GM18870 (cell line): ENCODE measurements at regions not wholly inside any gene's neighbourhood (a gene's known extent, or its start where the extent isn't known, plus 50 kb on each side); places are given as distances from the start of the nearest gene placed in this dataset.
A peak's percentile ranks its signal among the peaks of the same experiment; 100 is the strongest.

Source experiments
- ATAC-seq: cut with Tn5 transposase; IDR thresholded peaks from one replicate; pipeline ENCODE4 v1.9.1; 2021; ENCODE audit warnings: moderate library complexity; ENCODE audit not compliant: unreplicated experiment

DNA sequence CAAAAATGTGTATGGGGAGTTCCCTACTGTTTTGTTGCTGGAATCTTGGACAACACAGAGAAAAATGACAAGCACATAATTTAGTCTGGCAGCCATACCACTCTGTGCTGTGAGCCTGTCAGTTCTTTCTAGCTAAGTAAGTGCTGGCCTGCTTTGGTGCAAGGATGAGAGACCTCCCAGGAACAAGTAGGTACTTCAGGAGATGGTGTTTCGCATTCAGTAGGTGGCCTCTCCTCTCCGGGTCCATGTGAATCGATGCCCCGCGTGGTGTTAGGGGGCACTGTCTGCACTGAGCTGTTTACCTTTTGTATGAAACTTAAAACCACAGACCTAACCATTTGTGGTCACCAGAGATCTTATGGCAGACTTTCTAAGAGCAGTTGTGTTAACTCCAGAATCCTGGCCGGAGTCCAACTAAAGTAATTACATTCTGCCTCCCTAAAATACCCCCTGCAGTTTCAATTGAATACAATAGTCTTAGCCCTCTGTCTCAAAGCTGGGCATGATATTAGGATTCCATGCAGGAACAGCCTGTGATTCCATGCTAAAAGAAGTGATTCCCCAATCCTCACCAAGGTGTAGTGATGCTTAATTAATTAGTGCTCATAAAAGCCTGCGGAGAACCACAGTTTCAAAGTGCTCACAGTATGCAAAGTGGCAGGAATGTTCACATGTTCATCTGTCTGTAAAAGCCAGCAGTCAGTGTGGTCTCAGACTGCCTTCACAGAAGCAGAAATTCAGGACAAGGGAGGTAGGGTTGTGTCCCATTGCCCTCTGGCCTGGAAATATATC, 64.2 kb downstream of the LLPH start:
- ATAC-seq, result peak; percentile 78

DNA sequence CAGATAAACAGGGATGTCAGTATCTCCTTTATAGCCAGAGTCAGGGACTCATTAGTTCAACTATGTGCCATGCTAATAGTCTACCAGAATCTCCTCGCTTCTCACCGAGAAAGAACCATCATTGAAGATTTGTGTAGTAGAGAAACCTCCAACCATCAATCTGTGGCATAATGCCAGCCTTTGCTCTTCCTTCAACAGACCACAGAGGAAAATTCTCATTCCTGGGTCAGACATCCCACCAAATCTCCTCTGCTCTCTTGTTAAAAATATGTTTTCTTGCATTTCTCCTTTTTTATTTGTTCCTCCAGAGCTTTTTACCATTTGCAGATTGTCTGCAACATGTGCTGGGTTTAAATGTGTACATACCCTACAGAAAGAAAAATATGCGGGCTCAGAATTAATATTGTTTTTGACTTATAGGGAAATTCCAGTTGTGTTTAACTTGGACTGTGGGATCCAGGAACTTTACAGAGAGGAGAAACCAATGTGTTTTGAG, 64.9 kb downstream of the LLPH start:
- no peak for ATAC-seq

DNA sequence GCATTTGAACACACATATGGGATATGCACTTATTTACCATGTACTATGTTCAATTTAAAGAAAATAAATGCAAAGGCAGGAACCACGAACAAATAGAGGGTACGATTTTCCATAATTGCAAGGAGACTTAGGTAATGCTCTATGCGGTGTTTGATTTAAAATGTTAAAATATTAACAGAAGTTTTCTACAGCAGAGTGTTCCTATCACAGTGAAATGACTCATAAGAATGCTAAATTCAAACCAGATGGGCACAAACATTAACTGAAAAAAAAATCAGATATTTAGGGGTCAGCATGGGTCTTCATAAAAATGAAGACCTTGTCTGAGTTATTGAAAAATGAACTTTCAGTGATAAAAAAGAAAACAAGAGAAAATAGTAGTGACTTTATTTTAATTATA, 65.4 kb downstream of the LLPH start:
- ATAC-seq, result no peak

DNA sequence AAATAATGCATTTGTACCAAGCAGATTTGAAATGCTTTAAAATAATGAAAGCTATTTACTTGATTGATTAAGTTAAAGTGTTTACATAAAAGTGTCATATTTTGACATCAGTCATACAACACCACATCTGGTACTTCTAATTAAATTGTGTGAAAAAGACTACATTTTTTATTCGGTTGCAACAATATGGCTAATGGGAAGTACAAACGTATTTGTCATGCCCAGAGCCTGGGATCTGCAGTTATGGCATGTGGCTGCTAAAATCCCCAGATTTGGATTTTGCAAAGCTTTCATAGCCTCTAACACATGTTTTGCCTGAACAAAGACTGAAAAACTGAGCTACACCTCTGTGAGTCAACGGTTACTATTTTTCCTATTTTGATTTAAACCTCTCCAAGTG, 66.6 kb downstream of the LLPH start:
- ATAC-seq, result no peak

DNA sequence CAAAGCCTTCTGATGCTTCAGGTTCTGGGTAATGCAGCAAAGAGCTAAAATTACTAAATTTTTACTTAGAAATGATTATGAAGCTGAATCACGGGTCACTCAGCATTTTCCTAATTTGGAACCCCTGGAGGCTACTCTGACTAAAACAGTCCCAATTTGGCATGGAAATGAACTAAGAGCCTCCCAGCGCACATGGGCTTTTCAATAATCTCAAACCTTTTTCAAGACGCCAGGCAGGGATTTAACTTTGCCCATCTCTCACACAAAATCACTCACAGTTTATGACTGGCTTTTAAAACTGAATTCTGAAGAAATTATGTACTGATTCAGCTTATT, 68.3 kb downstream of the LLPH start:
- no peak for ATAC-seq

DNA sequence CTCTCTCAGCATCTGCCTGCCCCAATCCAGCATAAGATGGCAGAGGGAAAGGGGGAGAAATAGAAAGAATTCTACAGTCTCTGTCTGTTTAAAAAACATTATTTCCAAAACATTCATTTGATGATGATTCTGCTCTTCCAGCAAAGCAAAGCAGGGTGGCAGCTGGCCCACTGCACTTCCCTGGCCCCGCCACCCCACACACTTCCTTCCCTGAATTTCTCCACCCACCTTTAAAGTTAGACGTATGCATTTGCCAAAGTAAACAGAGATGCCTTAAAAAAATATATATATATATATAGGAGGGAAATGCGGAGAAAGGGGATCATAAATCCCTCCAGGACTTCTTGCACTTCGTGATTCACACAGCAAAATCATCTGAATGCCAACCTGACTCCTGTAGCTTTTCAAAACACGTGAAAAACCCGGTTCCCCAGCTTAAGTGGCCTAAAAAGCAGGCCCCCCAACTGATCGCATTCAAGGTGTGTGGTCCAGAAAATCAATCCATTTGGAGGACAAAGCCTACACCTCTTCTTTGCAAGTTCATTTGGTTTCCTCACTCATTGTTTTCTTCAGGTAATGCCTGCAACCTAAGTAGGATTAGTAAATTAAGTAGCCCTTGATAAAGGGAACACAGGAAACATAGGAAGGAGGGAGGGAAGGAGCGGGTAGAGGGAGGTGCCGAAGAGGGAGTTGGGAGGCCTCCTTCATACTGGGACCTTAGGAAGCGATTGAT, 68.8 kb downstream of the LLPH start:
- ATAC-seq, result no peak

DNA sequence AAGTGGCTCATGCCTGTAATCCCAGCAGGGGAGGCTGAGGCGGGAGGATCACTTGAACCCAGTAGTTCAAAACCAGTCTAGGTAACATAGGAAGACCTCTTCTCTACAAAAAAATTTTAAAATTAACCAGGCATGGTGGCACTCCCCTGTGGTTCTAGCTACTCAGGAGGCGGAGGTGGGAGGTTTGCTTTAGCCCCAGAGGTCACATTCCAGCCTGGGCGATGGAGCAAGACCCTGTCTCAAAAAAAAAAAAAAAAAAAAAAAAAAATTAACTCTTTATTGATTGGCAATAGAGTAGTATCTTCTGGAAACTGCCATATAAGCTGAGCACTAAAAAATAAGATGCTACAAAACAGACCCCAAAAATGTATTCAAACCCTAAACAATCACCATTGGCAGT, 69.5 kb downstream of the LLPH start:
- ATAC-seq, result no peak

DNA sequence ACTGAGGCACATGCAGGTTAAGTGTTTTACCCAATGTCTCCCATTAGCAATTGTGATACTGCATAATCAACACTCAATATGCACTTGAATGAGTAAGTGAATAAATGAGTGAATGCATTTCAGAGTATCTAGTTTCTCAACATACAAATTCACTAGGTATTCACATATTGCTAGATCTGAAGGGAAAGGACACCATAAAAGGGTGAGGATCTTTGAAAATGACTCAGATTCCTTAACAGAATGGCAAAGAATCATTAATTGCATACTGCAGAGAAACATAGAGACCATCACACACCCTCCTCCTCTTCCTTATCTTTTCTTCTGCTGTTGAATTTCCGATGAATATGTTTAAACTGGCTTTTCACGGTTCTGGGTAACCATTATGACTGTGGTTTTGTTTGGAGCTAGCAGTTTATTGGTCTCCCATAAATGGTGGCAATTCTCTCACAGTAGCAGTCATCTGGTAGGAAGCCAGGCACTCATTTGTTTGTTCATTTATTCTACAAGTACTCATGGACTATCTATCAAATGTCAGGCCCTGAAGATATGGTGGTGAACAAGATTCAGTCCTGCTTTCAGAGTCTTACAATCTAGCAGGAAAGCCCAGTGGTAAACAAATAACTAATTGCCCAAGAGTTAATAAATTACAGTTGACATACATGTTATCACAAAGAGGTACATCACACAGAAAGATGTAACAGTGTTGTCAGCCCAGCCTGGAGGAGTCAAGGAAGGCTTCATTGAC, 70.2 kb downstream of the LLPH start:
- ATAC-seq, result no peak

DNA sequence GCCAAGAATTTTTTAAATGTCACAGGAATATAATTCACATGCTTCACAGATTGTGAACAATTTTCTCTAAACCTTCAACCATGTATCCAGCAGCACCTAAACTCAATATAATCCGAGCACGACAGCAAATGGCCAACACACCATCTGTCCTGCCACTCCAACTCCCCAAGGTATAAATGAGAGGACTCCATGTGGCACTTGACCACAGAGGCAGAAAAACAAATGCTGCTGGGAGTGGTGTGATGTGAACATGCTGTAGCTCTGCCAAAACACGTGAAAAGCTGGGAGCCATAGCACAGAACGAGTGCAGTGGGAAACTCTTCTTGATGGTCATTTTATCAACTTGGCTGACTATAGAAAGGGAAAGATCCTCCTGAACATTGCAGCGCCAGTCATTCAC, 70.9 kb downstream of the LLPH start:
- no peak for ATAC-seq

DNA sequence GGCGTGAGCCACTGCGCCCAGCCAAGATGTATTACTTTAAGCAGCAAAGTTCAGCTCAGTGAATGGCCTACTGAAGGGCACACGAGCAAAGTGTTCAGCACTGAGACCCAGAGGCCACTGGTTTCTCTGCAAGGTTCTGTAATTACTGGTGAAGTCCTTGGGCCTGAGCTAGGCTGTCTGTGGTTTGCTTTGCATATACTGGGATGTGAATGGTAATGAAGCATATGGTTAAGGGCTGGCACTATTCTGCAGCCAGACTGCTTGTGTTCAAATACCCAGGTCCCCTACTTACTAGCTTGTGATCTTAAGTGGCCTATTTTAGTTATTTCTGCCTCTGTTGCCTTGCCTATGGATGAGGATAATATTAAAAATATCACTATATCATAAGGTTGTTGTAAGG, 72.0 kb downstream of the LLPH start:
- no peak for ATAC-seq

DNA sequence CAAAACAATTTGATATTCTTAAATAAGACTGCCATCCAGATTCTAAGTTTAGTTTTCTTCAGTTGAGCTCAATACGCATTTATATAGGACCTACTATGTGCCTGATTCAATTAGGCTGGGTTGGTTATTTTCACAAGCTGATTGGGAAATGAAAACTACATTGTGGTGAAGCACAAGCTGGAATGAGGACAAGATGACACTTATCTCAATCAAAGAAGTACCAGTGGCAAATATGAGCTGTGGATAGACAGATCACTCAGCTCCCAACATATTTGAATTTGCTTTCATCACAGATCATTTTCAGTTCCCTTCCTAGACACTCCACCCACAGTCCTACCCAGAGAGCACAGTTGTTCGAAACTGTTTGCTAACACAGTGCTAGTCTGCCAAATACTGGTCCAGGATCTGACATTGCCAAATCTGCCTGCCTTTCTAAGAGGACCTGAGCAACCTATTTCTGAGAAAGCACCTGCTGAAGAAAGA, 74.7 kb downstream of the LLPH start:
- ATAC-seq, result peak; percentile 94

DNA sequence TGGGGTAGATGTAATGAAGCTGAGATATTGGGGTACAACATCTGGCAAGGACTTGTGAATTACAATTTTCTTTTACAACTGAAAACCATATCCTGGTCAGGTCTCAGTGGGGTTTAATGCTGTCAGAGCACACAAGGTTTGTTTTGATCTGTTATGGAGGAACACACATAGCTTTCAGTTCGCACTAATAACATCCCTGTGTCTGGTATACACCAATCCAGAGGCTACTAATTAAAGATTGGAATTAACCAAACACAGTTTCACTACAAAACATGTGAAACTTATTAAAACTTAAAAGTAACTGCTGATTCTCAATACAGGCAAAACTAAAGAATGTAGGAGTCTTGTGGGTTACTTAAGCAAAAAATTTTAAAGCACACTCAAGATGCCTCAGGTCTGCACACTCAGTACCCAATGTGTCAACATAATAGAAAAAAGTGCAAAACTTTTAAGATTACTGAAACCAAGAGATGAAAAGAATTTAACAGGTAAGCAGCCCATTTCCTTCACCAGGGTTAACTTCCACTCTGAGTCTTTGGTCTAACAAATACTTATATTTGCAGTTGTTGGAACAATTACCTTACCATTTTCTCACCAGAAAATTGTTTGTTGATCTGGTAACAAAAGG, 77.4 kb downstream of the LLPH start:
- ATAC-seq, result no peak

DNA sequence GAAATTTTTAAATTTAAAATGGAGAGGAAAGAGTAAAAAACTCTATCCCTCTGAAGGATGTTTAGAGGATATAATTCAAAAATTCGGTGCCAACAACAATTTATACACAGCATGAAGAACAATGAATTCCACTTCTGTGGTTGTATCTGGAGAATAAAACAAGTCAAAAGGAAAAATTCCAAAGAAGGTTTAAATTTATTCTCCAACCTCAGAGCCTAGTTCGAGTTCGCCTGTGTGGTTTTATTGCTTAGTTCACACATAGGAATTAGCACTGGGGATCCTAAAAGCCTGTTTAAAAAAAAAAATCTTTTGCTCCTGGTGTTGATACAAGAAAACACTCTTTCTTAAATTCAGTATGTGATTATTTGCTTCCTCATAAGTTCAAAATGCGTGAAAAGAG, 79.2 kb downstream of the LLPH start:
- ATAC-seq, result no peak

DNA sequence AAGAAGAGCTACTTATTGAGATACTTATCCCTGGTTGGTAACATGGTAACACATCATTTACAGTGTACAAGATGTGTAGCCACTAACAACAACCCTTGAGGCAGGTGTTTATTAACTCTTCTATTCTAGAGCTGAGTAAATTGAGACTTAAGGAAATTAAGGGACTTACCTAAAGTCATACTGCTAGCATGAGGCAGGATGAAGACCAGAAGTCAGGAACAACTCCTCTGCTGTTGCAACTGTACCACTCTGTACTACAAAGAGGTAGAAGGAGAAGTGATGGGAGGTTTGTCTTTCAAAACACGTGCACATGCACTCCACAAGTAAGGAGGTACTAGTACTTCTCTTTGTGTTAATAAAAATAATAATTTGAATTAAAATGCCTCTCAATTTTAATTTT, 79.9 kb downstream of the LLPH start:
- ATAC-seq, result peak; percentile 57

DNA sequence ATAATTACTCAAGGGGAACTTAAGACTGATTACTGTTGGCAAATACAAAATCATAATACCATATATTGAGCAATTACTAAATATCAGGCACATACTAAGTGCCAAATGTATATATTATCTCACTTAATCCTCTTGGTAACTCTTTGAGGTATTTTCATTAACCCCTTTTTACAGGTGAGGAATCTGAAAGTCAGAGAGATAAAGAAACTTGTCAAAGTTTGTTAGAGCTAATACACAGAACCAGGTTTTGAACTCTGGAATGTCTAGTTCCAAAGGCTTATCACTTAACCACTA, 80.3 kb downstream of the LLPH start:
- no peak for ATAC-seq

DNA sequence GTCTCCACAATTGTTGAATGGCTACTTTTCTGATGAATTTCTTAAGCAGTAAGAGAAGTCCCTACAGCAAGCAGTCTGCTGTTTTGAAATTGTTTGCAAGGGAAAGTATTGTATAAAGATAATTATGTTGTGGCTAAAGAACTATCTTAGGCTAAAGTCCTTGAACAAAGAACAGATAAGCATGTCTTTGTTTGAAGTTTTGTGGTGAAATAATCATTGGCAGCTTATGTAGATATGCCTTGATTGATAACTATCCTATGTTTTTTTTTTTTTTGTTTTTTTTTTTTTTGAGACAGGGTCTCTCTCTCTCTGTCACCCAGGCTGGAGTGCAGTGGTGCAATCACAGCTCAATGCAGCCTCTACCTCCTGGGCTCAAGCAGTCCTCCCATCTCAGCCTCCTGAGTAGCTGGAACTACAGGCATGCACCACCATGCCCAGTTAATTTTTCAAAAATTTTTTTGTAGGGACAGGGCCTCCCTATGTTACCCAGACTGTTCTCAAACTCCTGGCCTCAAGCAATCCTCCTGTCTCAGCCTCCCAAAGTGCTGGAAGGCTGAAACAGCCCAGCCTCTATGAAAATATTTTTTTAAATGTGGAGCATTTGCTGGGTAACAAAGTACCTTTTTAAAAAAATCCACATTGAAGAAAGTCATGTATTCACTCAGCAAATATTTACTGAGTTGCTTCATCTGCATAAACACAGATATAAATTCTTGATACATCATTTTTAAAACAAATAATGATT, 80.8 kb downstream of the LLPH start:
- ATAC-seq, result no peak

DNA sequence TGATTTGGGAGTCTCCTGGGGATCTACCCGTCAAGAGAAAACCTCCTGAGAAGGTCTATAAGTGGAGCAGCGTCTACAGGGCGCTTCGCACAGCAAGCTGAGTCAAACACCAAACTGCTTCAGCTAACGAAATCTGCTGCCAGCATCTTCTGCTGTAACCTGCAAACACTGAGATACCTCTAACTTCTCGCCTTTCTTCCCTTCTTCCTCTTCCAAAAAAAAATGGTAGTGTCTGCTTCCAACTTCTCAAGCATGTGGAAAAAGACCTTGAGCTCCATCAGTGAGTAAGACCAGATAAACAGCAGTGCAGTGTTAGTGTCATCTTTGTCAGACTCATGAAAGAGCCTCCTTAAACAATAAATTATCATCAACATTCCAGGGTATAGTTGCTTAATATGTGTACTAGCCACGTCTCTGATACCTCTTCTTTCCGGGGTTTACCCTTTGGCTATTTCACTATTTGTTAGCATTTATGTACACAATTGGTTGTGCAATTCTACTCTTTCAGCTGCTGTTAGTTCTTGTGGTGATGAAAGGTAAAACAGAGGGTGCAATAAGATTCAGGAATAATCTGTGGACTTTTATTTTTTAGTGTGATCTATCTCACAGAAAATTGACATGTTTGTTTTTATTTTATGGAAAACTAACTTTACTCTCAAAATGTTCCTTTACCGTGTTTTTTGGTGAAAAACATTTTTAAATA, 81.6 kb downstream of the LLPH start:
- ATAC-seq, result no peak

DNA sequence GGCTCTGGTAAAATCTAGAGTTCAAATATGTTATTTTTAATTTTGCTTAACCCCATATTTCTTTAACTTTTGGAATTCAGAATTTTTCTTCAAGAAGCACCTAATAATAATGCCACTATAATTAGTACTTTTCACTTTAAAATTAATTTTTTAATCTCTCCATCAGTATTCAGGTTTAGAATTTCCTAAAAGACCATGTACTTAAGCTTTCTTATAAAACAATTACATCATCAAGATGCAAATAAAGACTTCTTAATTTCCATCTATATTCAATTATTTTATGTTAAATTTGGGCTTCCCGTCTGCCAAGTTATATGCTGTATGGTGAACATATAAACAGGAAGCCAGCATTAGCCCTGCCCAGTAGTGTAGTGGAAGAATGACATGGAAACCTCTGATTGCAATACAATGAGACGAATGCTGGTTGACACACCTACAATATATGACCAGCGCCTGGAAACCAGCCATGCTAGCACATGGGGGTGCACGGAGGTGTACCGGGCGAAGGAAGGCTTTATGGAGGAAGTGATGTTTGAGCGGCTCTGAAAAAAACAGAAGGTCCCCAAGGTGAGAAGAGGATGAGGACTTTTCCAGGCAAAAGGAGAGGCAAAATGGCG, 82.2 kb downstream of the LLPH start:
- no peak for ATAC-seq

DNA sequence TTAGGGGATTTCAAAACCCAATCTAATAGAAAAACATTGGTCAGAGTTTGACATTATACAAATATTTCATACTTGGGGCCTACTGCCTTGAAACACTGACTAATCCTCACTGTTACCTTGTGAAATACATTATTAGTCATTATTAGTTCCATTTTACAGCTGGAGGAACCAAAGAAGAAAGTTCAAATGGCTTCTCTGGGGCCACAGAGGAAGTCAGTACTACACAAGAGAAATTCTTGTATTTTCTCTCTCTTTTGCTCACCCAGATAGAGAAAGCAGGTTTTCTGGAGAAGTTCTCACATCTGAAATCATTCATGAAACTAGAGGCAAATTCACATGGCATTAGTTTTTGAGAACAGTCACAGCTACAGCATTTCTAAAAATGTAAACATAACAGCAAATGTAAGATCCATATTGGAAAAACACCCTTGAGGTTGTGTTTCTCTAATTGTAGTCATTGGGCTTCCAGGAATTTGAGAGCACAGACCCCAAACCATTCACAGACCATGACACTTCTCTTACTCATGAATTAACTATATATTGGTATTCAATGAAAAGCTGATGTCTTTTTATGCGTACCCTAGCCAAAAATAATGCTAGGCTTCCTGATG, 83.0 kb downstream of the LLPH start:
- ATAC-seq, result peak; percentile 90
